ENCODE measurements at regions not wholly inside any gene's neighbourhood (a gene's known extent, or its start where the extent isn't known, plus 50 kb on each side); places are given as distances from the start of the nearest gene placed in this dataset.

DNA sequence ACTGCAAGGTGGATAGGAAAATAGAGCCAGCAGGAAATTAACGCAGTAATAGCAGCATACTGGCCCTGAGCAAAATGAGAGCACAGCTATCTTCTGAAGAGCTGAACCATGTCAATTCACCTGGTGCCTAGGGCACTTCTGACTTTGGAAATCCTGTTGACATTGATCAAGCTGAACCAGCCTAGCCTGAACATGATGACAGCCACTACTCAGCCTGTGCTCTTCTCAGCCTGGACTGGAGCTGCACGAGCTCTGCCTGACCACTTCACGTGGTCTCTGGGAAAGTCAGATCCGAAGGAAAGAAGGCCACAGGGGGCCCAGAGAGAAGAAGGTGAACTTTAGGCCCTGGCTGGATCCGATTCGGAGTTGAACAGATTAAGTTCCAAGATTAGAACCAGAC is 421.9 kb downstream of the LPIN1 start:
- no peak for TF ChIP-seq EZH2 (IDR thresholded peaks at IDR 0.05; ENCODE audit: borderline replicate concordance, low read depth, low read length, severe bottlenecking)
- TF ChIP-seq, protein P1, sequence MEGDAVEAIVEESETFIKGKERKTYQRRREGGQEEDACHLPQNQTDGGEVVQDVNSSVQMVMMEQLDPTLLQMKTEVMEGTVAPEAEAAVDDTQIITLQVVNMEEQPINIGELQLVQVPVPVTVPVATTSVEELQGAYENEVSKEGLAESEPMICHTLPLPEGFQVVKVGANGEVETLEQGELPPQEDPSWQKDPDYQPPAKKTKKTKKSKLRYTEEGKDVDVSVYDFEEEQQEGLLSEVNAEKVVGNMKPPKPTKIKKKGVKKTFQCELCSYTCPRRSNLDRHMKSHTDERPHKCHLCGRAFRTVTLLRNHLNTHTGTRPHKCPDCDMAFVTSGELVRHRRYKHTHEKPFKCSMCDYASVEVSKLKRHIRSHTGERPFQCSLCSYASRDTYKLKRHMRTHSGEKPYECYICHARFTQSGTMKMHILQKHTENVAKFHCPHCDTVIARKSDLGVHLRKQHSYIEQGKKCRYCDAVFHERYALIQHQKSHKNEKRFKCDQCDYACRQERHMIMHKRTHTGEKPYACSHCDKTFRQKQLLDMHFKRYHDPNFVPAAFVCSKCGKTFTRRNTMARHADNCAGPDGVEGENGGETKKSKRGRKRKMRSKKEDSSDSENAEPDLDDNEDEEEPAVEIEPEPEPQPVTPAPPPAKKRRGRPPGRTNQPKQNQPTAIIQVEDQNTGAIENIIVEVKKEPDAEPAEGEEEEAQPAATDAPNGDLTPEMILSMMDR (IDR thresholded peaks at IDR 0.05; ENCODE audit: borderline replicate concordance, extremely low read depth, low read length, poor library complexity, severe bottlenecking) = no peak
- no peak overlapping the region; the same call in 1 of the 2 replicates for H2AFZ ChIP-seq (ENCODE audit: low read depth, low read length)
- H3K79me2 ChIP-seq (ENCODE audit: insufficient read depth, low read length) = no peaks in the 10 kb centered on the region

GRCh38 chr2:12168791-12169388 is 422.5 kb downstream of the LPIN1 start:
- ATAC-seq (ENCODE audit: insufficient read depth, low read depth) (no peak), DNase-seq (no peak)
- Histone ChIP-seq H3K9me3 (ENCODE audit: insufficient read depth, low read length, severe bottlenecking) (no peaks in the 10 kb centered on the region), H3K27ac (ENCODE audit: low read length) (no peak overlapping the region), H3K36me3 (ENCODE audit: insufficient read depth, low read length) (no peaks in the 10 kb centered on the region), H3K4me2 (ENCODE audit: insufficient read depth, low read length) (no peak overlapping the region), H3K79me2 (ENCODE audit: insufficient read depth, low read length) (no peaks in the 10 kb centered on the region), H3K9ac (ENCODE audit: low read depth, low read length) (no peak overlapping the region), H2AFZ (ENCODE audit: low read depth, low read length) (no peak overlapping the region), H3K4me3 (ENCODE audit: low read depth in 1 of 2, low read length in 2 of 2) (no peak overlapping the region), H4K20me1 (ENCODE audit: insufficient read depth, low read length) (no peaks in the 10 kb centered on the region), H3K27me3 (ENCODE audit: insufficient read depth, low read length, poor library complexity) (no peaks in the 10 kb centered on the region), H3K4me1 (ENCODE audit: insufficient read depth, low read length) (no peaks in the 10 kb centered on the region; the same call in 1 of the 2 replicates)
- TF ChIP-seq EZH2 (IDR thresholded peaks at IDR 0.05; ENCODE audit: borderline replicate concordance, low read depth, low read length, severe bottlenecking) = no peak
- TF ChIP-seq, protein P1 (IDR thresholded peaks at IDR 0.05; ENCODE audit: borderline replicate concordance, extremely low read depth, low read length, poor library complexity, severe bottlenecking) = no peak

More for the DNA sequence above, 421.9 kb downstream of the LPIN1 start:
- Histone ChIP-seq H3K4me1 (ENCODE audit: insufficient read depth, low read length) (no peaks in the 10 kb centered on the region; the same call in 1 of the 2 replicates), H3K4me3 (ENCODE audit: low read depth in 1 of 2, low read length in 2 of 2) (no peak overlapping the region), H3K27ac (ENCODE audit: low read length) (no peak overlapping the region), H3K4me2 (ENCODE audit: insufficient read depth, low read length) (no peak overlapping the region), H3K9me3 (ENCODE audit: insufficient read depth, low read length, severe bottlenecking) (no peaks in the 10 kb centered on the region), H4K20me1 (ENCODE audit: insufficient read depth, low read length) (no peaks in the 10 kb centered on the region), H3K9ac (ENCODE audit: low read depth, low read length) (no peak overlapping the region), H3K27me3 (ENCODE audit: insufficient read depth, low read length, poor library complexity) (no peaks in the 10 kb centered on the region), H3K36me3 (ENCODE audit: insufficient read depth, low read length) (no peaks in the 10 kb centered on the region)
- ATAC-seq (ENCODE audit: insufficient read depth, low read depth) = no peak
- DNase-seq = no peak

GRCh38 chr2:12169721-12170120 is 423.3 kb downstream of the LPIN1 start:
- DNase-seq = no peak

More at GRCh38 chr2:12169721-12170120, 423.3 kb downstream of the LPIN1 start:
- Histone ChIP-seq H3K27ac (ENCODE audit: low read length) (no peak overlapping the region), H4K20me1 (ENCODE audit: insufficient read depth, low read length) (no peaks in the 10 kb centered on the region), H3K4me3 (ENCODE audit: low read depth in 1 of 2, low read length in 2 of 2) (no peak overlapping the region), H3K4me2 (ENCODE audit: insufficient read depth, low read length) (no peak overlapping the region), H3K27me3 (ENCODE audit: insufficient read depth, low read length, poor library complexity) (no peaks in the 10 kb centered on the region), H3K79me2 (ENCODE audit: insufficient read depth, low read length) (no peaks in the 10 kb centered on the region), H3K9me3 (ENCODE audit: insufficient read depth, low read length, severe bottlenecking) (no peaks in the 10 kb centered on the region), H3K36me3 (ENCODE audit: insufficient read depth, low read length) (no peaks in the 10 kb centered on the region), H2AFZ (ENCODE audit: low read depth, low read length) (no peak overlapping the region), H3K4me1 (ENCODE audit: insufficient read depth, low read length) (no peaks in the 10 kb centered on the region; the same call in 1 of the 2 replicates), H3K9ac (ENCODE audit: low read depth, low read length) (no peak overlapping the region)
- TF ChIP-seq, protein P1 (IDR thresholded peaks at IDR 0.05; ENCODE audit: borderline replicate concordance, extremely low read depth, low read length, poor library complexity, severe bottlenecking) = no peak
- no peak for TF ChIP-seq EZH2 (IDR thresholded peaks at IDR 0.05; ENCODE audit: borderline replicate concordance, low read depth, low read length, severe bottlenecking)
- ATAC-seq (ENCODE audit: insufficient read depth, low read depth) = no peak
